ENCODE measurements at regions not wholly inside any gene's neighbourhood (a gene's known extent, or its start where the extent isn't known, plus 50 kb on each side); places are given as distances from the start of the nearest gene placed in this dataset.

DNA sequence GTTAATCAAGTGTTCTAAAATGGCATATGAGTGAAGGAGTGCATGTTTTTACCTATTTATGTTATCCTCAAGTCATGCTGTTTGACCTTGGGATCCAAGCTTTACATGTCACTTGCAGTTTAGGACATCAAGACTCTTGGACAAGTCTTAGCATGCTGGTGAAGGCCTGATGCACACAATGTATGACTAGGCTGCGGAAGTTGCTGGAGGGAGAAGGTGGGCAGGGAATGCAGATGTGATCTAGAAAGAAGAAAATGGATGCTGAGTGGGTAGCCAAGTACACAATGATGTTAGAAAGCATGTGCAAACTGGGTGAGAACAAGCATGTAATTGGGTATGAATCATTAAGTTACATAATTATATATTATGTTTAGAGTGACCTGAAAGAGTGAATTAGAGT, 301.8 kb downstream of the BRINP2 start:
- H3K56ac ChIP-seq (ENCODE audit: extremely low read depth, insufficient read depth, low read length): no peak overlapping the region
- no peak overlapping the region for H4K91ac ChIP-seq (ENCODE audit: insufficient read depth, low read depth, low read length)
- H3K36me3 ChIP-seq (ENCODE audit: control insufficient read depth, insufficient read depth, low read length): no peaks in the 10 kb centered on the region
- WGBS, 2 experiments (ENCODE audit: extremely low coverage in 2 of 2, insufficient read length in 1 of 2): no CpG with 5 or more reads among the region's 1 CpG
- TF ChIP-seq, protein P1, sequence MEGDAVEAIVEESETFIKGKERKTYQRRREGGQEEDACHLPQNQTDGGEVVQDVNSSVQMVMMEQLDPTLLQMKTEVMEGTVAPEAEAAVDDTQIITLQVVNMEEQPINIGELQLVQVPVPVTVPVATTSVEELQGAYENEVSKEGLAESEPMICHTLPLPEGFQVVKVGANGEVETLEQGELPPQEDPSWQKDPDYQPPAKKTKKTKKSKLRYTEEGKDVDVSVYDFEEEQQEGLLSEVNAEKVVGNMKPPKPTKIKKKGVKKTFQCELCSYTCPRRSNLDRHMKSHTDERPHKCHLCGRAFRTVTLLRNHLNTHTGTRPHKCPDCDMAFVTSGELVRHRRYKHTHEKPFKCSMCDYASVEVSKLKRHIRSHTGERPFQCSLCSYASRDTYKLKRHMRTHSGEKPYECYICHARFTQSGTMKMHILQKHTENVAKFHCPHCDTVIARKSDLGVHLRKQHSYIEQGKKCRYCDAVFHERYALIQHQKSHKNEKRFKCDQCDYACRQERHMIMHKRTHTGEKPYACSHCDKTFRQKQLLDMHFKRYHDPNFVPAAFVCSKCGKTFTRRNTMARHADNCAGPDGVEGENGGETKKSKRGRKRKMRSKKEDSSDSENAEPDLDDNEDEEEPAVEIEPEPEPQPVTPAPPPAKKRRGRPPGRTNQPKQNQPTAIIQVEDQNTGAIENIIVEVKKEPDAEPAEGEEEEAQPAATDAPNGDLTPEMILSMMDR (conservative IDR thresholded peaks at IDR 0.05; ENCODE audit: low read depth, low read length): no peak
- TF ChIP-seq, protein P2, sequence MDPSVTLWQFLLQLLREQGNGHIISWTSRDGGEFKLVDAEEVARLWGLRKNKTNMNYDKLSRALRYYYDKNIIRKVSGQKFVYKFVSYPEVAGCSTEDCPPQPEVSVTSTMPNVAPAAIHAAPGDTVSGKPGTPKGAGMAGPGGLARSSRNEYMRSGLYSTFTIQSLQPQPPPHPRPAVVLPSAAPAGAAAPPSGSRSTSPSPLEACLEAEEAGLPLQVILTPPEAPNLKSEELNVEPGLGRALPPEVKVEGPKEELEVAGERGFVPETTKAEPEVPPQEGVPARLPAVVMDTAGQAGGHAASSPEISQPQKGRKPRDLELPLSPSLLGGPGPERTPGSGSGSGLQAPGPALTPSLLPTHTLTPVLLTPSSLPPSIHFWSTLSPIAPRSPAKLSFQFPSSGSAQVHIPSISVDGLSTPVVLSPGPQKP (IDR thresholded peaks at IDR 0.05; ENCODE audit: borderline replicate concordance, low read depth, low read length): no peak
- no peak for TF ChIP-seq RAD21 (IDR thresholded peaks at IDR 0.05; ENCODE audit: low read length)
- no peak for TF ChIP-seq NFE2L2 (IDR thresholded peaks at IDR 0.05; ENCODE audit: low read depth, low read length)
- TF ChIP-seq RFX5 (IDR thresholded peaks at IDR 0.05; ENCODE audit: low read depth, low read length): no peak
- TF ChIP-seq CHD1 (IDR thresholded peaks at IDR 0.05; ENCODE audit: low read depth, low read length): no peak
- TF ChIP-seq MXI1 (IDR thresholded peaks at IDR 0.05; ENCODE audit: borderline replicate concordance, low read depth, low read length): no peak
- TF ChIP-seq MAZ (IDR thresholded peaks at IDR 0.05; ENCODE audit: borderline replicate concordance, low read depth, low read length): no peak
- TF ChIP-seq MAFK (IDR thresholded peaks at IDR 0.05; ENCODE audit: low read depth, low read length): no peak
- TF ChIP-seq POLR2A (IDR thresholded peaks at IDR 0.05; ENCODE audit: low read depth, low read length): no peak
- TF ChIP-seq CEBPB (IDR thresholded peaks at IDR 0.05; ENCODE audit: low read depth, low read length): no peak
- TF ChIP-seq, protein P3, sequence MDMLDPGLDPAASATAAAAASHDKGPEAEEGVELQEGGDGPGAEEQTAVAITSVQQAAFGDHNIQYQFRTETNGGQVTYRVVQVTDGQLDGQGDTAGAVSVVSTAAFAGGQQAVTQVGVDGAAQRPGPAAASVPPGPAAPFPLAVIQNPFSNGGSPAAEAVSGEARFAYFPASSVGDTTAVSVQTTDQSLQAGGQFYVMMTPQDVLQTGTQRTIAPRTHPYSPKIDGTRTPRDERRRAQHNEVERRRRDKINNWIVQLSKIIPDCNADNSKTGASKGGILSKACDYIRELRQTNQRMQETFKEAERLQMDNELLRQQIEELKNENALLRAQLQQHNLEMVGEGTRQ (IDR thresholded peaks at IDR 0.05; ENCODE audit: low read depth, low read length): no peak
- TF ChIP-seq FOS (IDR thresholded peaks at IDR 0.05; ENCODE audit: low read depth, low read length): no peak
- TF ChIP-seq BHLHE40 (IDR thresholded peaks at IDR 0.05; ENCODE audit: low read depth, low read length): no peak
- TF ChIP-seq SMC3 (IDR thresholded peaks at IDR 0.05; ENCODE audit: low read depth, low read length): no peak
- TF ChIP-seq RCOR1 (IDR thresholded peaks at IDR 0.05; ENCODE audit: insufficient replicate concordance, low read length): no peak
- H4K20me1 ChIP-seq (ENCODE audit: insufficient read depth, low read length): no peaks in the 10 kb centered on the region
- H3K14ac ChIP-seq (replicated peaks; ENCODE audit: low read depth, low read length): no peak overlapping the region
- H4K5ac ChIP-seq (ENCODE audit: low read depth, low read length): no peak overlapping the region
- no peak overlapping the region for H2BK120ac ChIP-seq (ENCODE audit: low read depth, low read length)
- H3K9me3 ChIP-seq (ENCODE audit: control insufficient read depth, insufficient read depth, low read length): no peaks in the 10 kb centered on the region
- in situ Hi-C loops (cut with MboI; ENCODE audit: low sequenced_read_pairs): no loop called here
- no peak overlapping the region for H4K8ac ChIP-seq (ENCODE audit: low read depth in 2 of 2, low read length in 2 of 2)
- no peaks in the 10 kb centered on the region for H3K27me3 ChIP-seq (ENCODE audit: control insufficient read depth, insufficient read depth, low read length)
- no peak overlapping the region for H3K4me2 ChIP-seq (ENCODE audit: low read depth, low read length)
- H3K27ac ChIP-seq (ENCODE audit: insufficient read depth, low read length): no peak overlapping the region
- DNase-seq (no peak), ATAC-seq (ENCODE audit: low read depth) (no peak)
- no peak overlapping the region for H2BK5ac ChIP-seq (ENCODE audit: low read depth, low read length, poor library complexity, severe bottlenecking)
- no peaks in the 10 kb centered on the region for H3K79me1 ChIP-seq (ENCODE audit: low read depth in 1 of 2, low read length in 2 of 2)
- H2BK20ac ChIP-seq (ENCODE audit: low read depth, low read length): no peak overlapping the region
- CTCF ChIA-PET: no interaction called here
- no peak overlapping the region for H3K4me3 ChIP-seq (ENCODE audit: insufficient read depth, low read depth, low read length)
- H2BK15ac ChIP-seq (ENCODE audit: low read depth, low read length): no peak overlapping the region
- H3K9ac ChIP-seq (ENCODE audit: low read depth, low read length): no peak overlapping the region
- intact Hi-C loops (cut with micrococcal nuclease): no loop called here
- H2AK5ac ChIP-seq (ENCODE audit: low read depth, low read length): no peak overlapping the region
- H3K9me1 ChIP-seq (ENCODE audit: insufficient read depth, low read length): no peaks in the 10 kb centered on the region
- no peak overlapping the region for H2AK9ac ChIP-seq (replicated peaks; ENCODE audit: low read depth, low read length, poor library complexity)
- H2AFZ ChIP-seq (replicated peaks; ENCODE audit: low read length, poor library complexity): no peak overlapping the region
- no peak overlapping the region for H3K23ac ChIP-seq (ENCODE audit: low read depth, low read length)
- dilution Hi-C loops (cut with HindIII; ENCODE audit: low sequenced_read_pairs, unreplicated experiment): no loop called here
- BruUV-seq (replicated peaks): no TSS peak
- no peak overlapping the region for H3K4ac ChIP-seq (ENCODE audit: low read depth, low read length)
- no peaks in the 10 kb centered on the region for H3K4me1 ChIP-seq (ENCODE audit: control insufficient read depth, insufficient read depth, low read length)
- POLR2A ChIA-PET (ENCODE audit: unreplicated experiment): interaction anchor here (0.5 kb wide), 1 partner anchor 1051 kb away, joined by 5 read pairs; no protein-coding TSS in a partner anchor
- no peak overlapping the region for H3K18ac ChIP-seq (ENCODE audit: low read depth, low read length)
